CD4-positive, alpha-beta T cell (primary cell): ENCODE measurements at regions not wholly inside any gene's neighbourhood (a gene's known extent, or its start where the extent isn't known, plus 50 kb on each side); places are given as distances from the start of the nearest gene placed in this dataset.

Source experiments
- ATAC-seq: fragments of 200-7000 bp; cut with Tn5 transposase; one replicate; pipeline ENCODE4 v1.10.0; 2022; ENCODE audit warnings: mild to moderate bottlenecking; ENCODE audit not compliant: poor library complexity
- CTCF ChIA-PET: fragments of 350-600 bp; sonication (Branson Sonifier 250); formaldehyde crosslinking; loops from one replicate; lab custom pipeline; 2021; ENCODE audit warnings: antibody characterized with exemption, inconsistent platforms; lab: Charles Lee
- POLR2A ChIA-PET: fragments of 350-600 bp; sonication (Branson Sonifier 250); formaldehyde crosslinking; loops from one replicate; lab custom pipeline; 2021; ENCODE audit warnings: antibody characterized with exemption, inconsistent platforms; lab: Charles Lee
- DNase-seq, 14 experiments: peaks; one replicate each; pipeline ENCODE4 v3.0.0-alpha.2; 2013 to 2020; ENCODE audit warnings: mixed read lengths in 2 of 14
- H3K27ac ChIP-seq, 2 donors: one replicate each; pipeline versions ENCODE4 v1.5.1 to v1.7.0; 2013; ENCODE audit warnings: low read length in 2 of 2, low read depth in 1 of 2, mild to moderate bottlenecking in 1 of 2
- H3K27me3 ChIP-seq, 2 experiments: 1 replicate in 1 of 2; 2 replicates in 1 of 2; pipeline versions ENCODE4 v1.6.1 to v1.7.0; 2013; ENCODE audit warnings: low read length in 2 of 2, control low read depth in 1 of 2, mild to moderate bottlenecking in 1 of 2, moderate library complexity in 1 of 2; ENCODE audit not compliant: insufficient read depth in 2 of 2, control insufficient read depth in 1 of 2
- H3K36me3 ChIP-seq: one replicate; pipeline ENCODE4 v1.6.1; 2013; ENCODE audit warnings: low read length, control low read depth; ENCODE audit not compliant: insufficient read depth
- H3K4me1 ChIP-seq: one replicate; pipeline ENCODE4 v1.6.1; 2013; ENCODE audit warnings: low read length, control low read depth; ENCODE audit not compliant: insufficient read depth
- H3K4me3 ChIP-seq: one replicate; pipeline ENCODE4 v1.5.1; 2013; ENCODE audit warnings: mild to moderate bottlenecking, low read length, moderate library complexity
- H3K9me3 ChIP-seq, 2 experiments: 1 replicate in 1 of 2; 2 replicates in 1 of 2; pipeline versions ENCODE4 v1.6.1 to v1.7.0; 2013; ENCODE audit warnings: low read length in 2 of 2, mild to moderate bottlenecking in 2 of 2, control low read depth in 1 of 2, moderate library complexity in 1 of 2; ENCODE audit not compliant: control insufficient read depth in 1 of 2, insufficient read depth in 1 of 2
- H3K27ac Mint-ChIP-seq: one replicate; pipeline ENCODE4 v1.8.0; 2020; ENCODE audit warnings: mixed read lengths
- H3K27me3 Mint-ChIP-seq: one replicate; pipeline ENCODE4 v1.8.0; 2021; ENCODE audit warnings: mixed read lengths
- H3K36me3 Mint-ChIP-seq: one replicate; pipeline ENCODE4 v1.8.0; 2021; ENCODE audit warnings: low read depth, mixed read lengths
- H3K4me1 Mint-ChIP-seq: one replicate; pipeline ENCODE4 v1.8.0; 2021; ENCODE audit warnings: low read depth, mixed read lengths
- H3K4me3 Mint-ChIP-seq: one replicate; pipeline ENCODE4 v1.8.0; 2020; ENCODE audit warnings: mild to moderate bottlenecking, mixed read lengths
- H3K9me3 Mint-ChIP-seq: one replicate; pipeline ENCODE4 v1.8.0; 2020; ENCODE audit warnings: mixed read lengths
- CTCF ChIP-seq: fragments of 200-600 bp; IDR thresholded peaks from one replicate; pipeline ENCODE4 v1.8.0; 2022; ENCODE audit warnings: antibody characterized with exemption, mild to moderate bottlenecking
- intact Hi-C, 2 experiments: fragments of 100-400 bp; cut with DNase I in 1 of 2; cut with micrococcal nuclease in 1 of 2; formaldehyde crosslinking; loops; one replicate each; pipeline versions ENCODE4 v1.15.1 to v1.9.0; 2023 to 2025; cut with DNase I, micrococcal nuclease

DNA sequence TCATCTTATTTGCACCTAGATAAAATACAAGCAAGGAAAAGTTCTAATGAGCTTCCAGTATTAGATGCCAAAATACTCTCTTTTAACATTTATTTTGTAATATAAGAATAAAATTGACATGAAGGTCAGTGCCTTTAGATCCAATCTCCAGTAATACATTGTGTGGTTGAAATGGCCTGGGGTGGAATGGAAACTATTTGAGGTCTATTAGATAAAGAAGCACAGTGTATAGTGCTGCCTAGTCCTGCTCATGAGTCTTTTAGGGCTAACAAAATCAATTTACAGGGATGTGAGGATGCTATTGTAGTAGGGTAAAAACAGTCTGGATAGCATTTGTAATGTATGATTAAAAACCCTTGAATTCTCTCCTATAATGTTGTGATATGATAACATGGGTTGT lies 84.5 kb upstream of the ETV1 start:
- no peak for TF ChIP-seq CTCF
- Histone ChIP-seq H3K27me3 (no peaks in the 10 kb centered on the region), H3K4me1 (no peaks in the 10 kb centered on the region), H3K27ac (no peak overlapping the region), H3K9me3 (peaks cover 0 to 3% of the 10 kb centered on the region in 2 experiments), H3K36me3 (no peaks in the 10 kb centered on the region), H3K4me3 (no peak overlapping the region)
- Mint-ChIP-seq H3K36me3 (no peaks in the 10 kb centered on the region), H3K27ac (no peak overlapping the region), H3K27me3 (no peaks in the 10 kb centered on the region), H3K4me3 (no peak overlapping the region), H3K9me3 (no peaks in the 10 kb centered on the region), H3K4me1 (no peaks in the 10 kb centered on the region)
- intact Hi-C loops, result no loop called here
- ChIA-PET CTCF (no interaction called here), POLR2A (no interaction called here)
- ATAC-seq, result no peak
- DNase-seq, result no peak

DNA sequence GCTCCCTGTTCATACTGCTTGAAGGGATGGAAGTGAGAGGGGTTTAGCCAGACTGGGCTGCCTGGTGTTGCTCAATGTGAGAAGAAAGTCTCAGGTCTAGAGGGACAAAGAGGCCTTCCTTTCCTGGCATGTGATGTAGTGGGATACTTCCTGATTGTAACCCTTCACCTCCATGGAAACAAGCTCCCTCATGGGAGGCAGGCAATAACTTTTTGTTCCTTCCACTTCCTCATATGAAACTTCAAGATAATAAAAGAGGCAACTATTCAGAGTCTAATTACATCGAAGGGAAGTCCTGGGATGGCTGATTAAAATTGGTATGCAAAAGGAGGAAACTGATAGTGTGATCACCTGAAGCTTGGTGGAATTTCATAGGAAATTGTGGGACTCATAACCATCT lies 84.1 kb upstream of the ETV1 start:
- Histone ChIP-seq H3K9me3 (peaks cover 0 to 3% of the 10 kb centered on the region in 2 experiments), H3K27me3 (no peaks in the 10 kb centered on the region), H3K27ac (no peak overlapping the region), H3K4me1 (no peaks in the 10 kb centered on the region), H3K36me3 (no peaks in the 10 kb centered on the region), H3K4me3 (no peak overlapping the region)
- DNase-seq, result no peak
- POLR2A ChIA-PET, result no interaction called here
- no peak overlapping the region for H3K27ac Mint-ChIP-seq
- intact Hi-C loops, result no loop called here
- no peak for ATAC-seq
- no peaks in the 10 kb centered on the region for H3K27me3 Mint-ChIP-seq
- H3K9me3 Mint-ChIP-seq, result no peaks in the 10 kb centered on the region
- H3K4me3 Mint-ChIP-seq, result no peak overlapping the region
- no peaks in the 10 kb centered on the region for H3K36me3 Mint-ChIP-seq
- no peak for TF ChIP-seq CTCF
- H3K4me1 Mint-ChIP-seq, result no peaks in the 10 kb centered on the region
- CTCF ChIA-PET, result no interaction called here

DNA sequence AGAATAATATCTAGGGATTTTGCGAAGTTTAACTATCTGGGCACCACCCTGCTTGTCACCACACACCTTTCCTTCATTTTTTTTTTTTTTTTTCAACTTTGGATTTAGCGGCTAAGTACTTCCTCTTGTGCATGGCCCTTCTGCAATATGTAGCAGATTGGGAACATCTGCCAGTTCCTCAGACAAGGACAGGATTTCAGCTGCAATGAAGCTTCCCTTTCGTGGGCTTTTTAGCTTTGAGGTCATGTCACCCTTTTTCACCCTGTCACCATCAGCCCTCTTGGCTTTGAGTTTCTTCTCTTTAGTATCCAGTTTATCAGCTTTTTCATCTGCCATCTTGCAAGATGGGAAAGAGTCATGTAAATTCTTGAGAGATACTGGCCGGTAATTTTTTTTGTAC lies 81.6 kb upstream of the ETV1 start:
- no peaks in the 10 kb centered on the region for H3K27me3 ChIP-seq
- ChIA-PET CTCF (no interaction called here), POLR2A (no interaction called here)
- H3K27ac ChIP-seq, result no peak overlapping the region
- DNase-seq (no peak), ATAC-seq (no peak)
- intact Hi-C loops, result no loop called here
- no peak for TF ChIP-seq CTCF
- H3K4me1 Mint-ChIP-seq, result no peaks in the 10 kb centered on the region
- no peaks in the 10 kb centered on the region for H3K27me3 Mint-ChIP-seq
- H3K4me1 ChIP-seq, result no peaks in the 10 kb centered on the region
- H3K36me3 ChIP-seq, result no peaks in the 10 kb centered on the region
- peaks cover 0 to 6% of the 10 kb centered on the region in 2 experiments for H3K9me3 ChIP-seq
- H3K27ac Mint-ChIP-seq, result no peak overlapping the region
- H3K4me3 ChIP-seq, result no peak overlapping the region
- no peak overlapping the region for H3K4me3 Mint-ChIP-seq
- peaks cover 2% of the 10 kb centered on the region for H3K9me3 Mint-ChIP-seq
- H3K36me3 Mint-ChIP-seq, result no peaks in the 10 kb centered on the region
